Posterior cingulate gyrus (tissue), 11 donors: ENCODE measurements at regions not wholly inside any gene's neighbourhood (a gene's known extent, or its start where the extent isn't known, plus 50 kb on each side); places are given as distances from the start of the nearest gene placed in this dataset.
A peak's percentile ranks its signal among the peaks of the same experiment; 100 is the strongest.

ENCODE experiments used
- DNase-seq, 10 donors: peaks; one replicate each; pipeline versions ENCODE4 v3.0.0 to v3.0.0-alpha.2; 2020 to 2021; ENCODE audit warnings: mixed read lengths in 3 of 10
- intact Hi-C: fragments of 100-400 bp; cut with DNase I; formaldehyde crosslinking; loops from one replicate; pipeline ENCODE4 v1.15.1; 2023

- peak in 1 of 10 donors; percentile 69 for DNase-seq
- intact Hi-C loops, result no loop called here
Observed at GRCh38 chr14:58832095-58832521, 194.3 kb downstream of the DACT1 start.

GRCh38 chr14:58833634-58834378 is 196.0 kb downstream of the DACT1 start:
- DNase-seq, result peak in 1 of 10 donors; percentile 83

GRCh38 chr14:58836303-58836974 is 198.7 kb downstream of the DACT1 start:
- DNase-seq, result no peak
- intact Hi-C loops, result no loop called here

More at GRCh38 chr14:58833634-58834378, 196.0 kb downstream of the DACT1 start:
- intact Hi-C loops, result no loop called here

- DNase-seq, result no peak
- intact Hi-C loops, result no loop called here
Observed at GRCh38 chr14:58839233-58839632, 201.5 kb downstream of the DACT1 start.

GRCh38 chr14:58844544-58844943 is 206.8 kb downstream of the DACT1 start:
- intact Hi-C loops, result no loop called here

GRCh38 chr14:58846682-58847465 is 209.1 kb downstream of the DACT1 start:
- intact Hi-C loops, result no loop called here
- DNase-seq, result no peak

More at GRCh38 chr14:58844544-58844943, 206.8 kb downstream of the DACT1 start:
- DNase-seq, result no peak

- intact Hi-C loops, result no loop called here
- DNase-seq, result no peak
Observed at GRCh38 chr14:58848365-58848764, 210.6 kb downstream of the DACT1 start.

GRCh38 chr14:58849601-58850000 is 211.8 kb downstream of the DACT1 start:
- intact Hi-C loops, result no loop called here
- no peak for DNase-seq

GRCh38 chr14:58850011-58850410 is 212.2 kb downstream of the DACT1 start:
- no peak for DNase-seq
- intact Hi-C loops, result no loop called here

GRCh38 chr14:58861586-58861985 is 223.8 kb downstream of the DACT1 start:
- intact Hi-C loops, result no loop called here

GRCh38 chr14:58862416-58863160 is 224.8 kb downstream of the DACT1 start:
- DNase-seq, result no peak
- intact Hi-C loops, result no loop called here

More at GRCh38 chr14:58861586-58861985, 223.8 kb downstream of the DACT1 start:
- no peak for DNase-seq

- intact Hi-C loops, result loop anchor here (2.0 kb wide), 1 partner anchor 51 kb away; no protein-coding TSS in a partner anchor
- DNase-seq, result no peak
Observed at GRCh38 chr14:58863661-58864345, 226.0 kb downstream of the DACT1 start.

- intact Hi-C loops, result loop anchor here (2.0 kb wide), 1 partner anchor 52 kb away; no protein-coding TSS in a partner anchor
- peak in 1 of 10 donors; percentile 19 for DNase-seq
Observed at GRCh38 chr14:58864751-58865513, 227.2 kb downstream of the DACT1 start.

GRCh38 chr14:58865514-58866281 is 227.9 kb downstream of the DACT1 start:
- peak in 7 of 10 donors; percentile 21 to 88 (median 51) for DNase-seq
- intact Hi-C loops, result loop anchor here (2.0 kb wide), 1 partner anchor 53 kb away; no protein-coding TSS in a partner anchor

GRCh38 chr14:58866391-58866790 is 228.6 kb downstream of the DACT1 start:
- intact Hi-C loops, result no loop called here
- no peak for DNase-seq

GRCh38 chr14:58870961-58871360 is 233.2 kb downstream of the DACT1 start:
- intact Hi-C loops, result no loop called here
- DNase-seq, result peak in 1 of 10 donors; percentile 55

GRCh38 chr14:58871573-58871972 is 233.8 kb downstream of the DACT1 start:
- no peak for DNase-seq
- intact Hi-C loops, result no loop called here

- intact Hi-C loops, result no loop called here
- DNase-seq, result no peak
Observed at GRCh38 chr14:58872061-58872460, 234.3 kb downstream of the DACT1 start.
